Heart left ventricle (tissue), 13 donors: ENCODE measurements at regions not wholly inside any gene's neighbourhood (a gene's known extent, or its start where the extent isn't known, plus 50 kb on each side); places are given as distances from the start of the nearest gene placed in this dataset.

ENCODE experiments used
- CTCF ChIP-seq, 12 donors: fragments of 200-600 bp; sonication (generic) in 4 of 12; IDR thresholded peaks; one replicate each; pipeline versions ENCODE4 v1.5.0 to v1.8.0; 2018 to 2022; ENCODE audit warnings: antibody characterized with exemption in 12 of 12, mild to moderate bottlenecking in 5 of 12
- POLR2A ChIP-seq, 2 donors: fragments of 450-650 bp; IDR thresholded peaks; one replicate each; pipeline ENCODE4 v1.6.1; 2017; ENCODE audit warnings: antibody characterized with exemption in 2 of 2, mild to moderate bottlenecking in 2 of 2, moderate library complexity in 2 of 2
- donor health status: ischemic (EF 13 %, LVEDD 7.1; RV severe dilation, severe dysfunction).
- donor health status: DM: no; HTN: yes; CAD: no.
- donor health status: DM: no; HTN: no; CAD: no.
- donor health status: ischemic (EF 25% LVEDD 6.9; RV normal size, moderate dysfunction).
- donor health status: ischemic (EF 25% LVEDD 5.7; RV mildly dilated, moderate dysfunction).
- donor health status: ischemic (EF 35%, LVEDD 5.7; RV mildly dilated, moderate dysfunction).
- donor health status: nonischemic (EF 11% LVEDD 7.7; RV severe dilation, severe dysfunction).
- donor health status: DM: yes; HTN: yes; CAD: no.
- donor health status: PGD.
- donor health status: ischemic (EF 29% LVEDD 5.4; RV normal size, mild dysfunction).
- donor health status: nonischemic (EF 23%, LVEDD 6.1; RV moderate dilation, normal function).

GRCh38 chr3:99269606-99270351, 368.3 kb upstream of the DCBLD2 start:
- TF ChIP-seq CTCF (IDR thresholded peaks at IDR 0.05) (peak in 1 of 12 donors; percentile 12), POLR2A (IDR thresholded peaks at IDR 0.05) (no peak)
